ENCODE measurements at regions not wholly inside any gene's neighbourhood (a gene's known extent, or its start where the extent isn't known, plus 50 kb on each side); places are given as distances from the start of the nearest gene placed in this dataset.

DNA sequence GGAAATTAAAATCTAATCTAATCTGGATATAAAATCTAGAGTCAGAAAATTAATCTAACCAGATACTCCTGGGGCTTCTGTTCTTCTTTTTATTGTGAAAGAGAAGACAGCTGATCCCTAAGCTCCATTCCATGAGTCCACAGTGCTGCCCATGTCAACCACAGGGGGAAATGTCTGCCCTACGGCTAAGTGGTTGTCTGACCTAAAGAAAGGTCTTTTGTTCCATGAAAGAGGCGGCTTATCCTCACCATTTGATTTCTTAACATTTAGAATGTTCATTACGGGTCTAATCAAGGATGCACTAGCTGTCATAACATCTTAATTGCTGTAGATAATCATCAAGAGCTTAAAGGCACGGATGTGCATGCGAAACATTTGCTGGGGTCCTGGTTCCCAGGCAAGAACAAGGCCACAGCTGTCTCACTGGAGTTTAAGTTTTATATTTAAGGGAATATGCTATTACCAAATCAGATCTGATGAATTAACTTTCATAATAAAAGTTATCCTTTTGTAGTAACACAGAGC is 162.6 kb downstream of the PAX3 start:
- CTCF ChIA-PET = interaction anchor here (1.2 kb wide), 1 partner anchor 98 kb away, joined by 3 read pairs; no protein-coding TSS in a partner anchor
- Histone ChIP-seq H3K4me1 (ENCODE audit: control insufficient read depth in 1 of 2, insufficient read depth in 2 of 2, low read depth in 1 of 2, low read length in 1 of 2) (no peaks in the 10 kb centered on the region; a peak in 1 of 4 replicates), H2AFZ (ENCODE audit: low read depth) (no peak overlapping the region), H3K27me3 (ENCODE audit: insufficient read depth) (no peaks in the 10 kb centered on the region), H3K79me2 (ENCODE audit: insufficient read depth) (no peaks in the 10 kb centered on the region), H3K4me2 (no peak overlapping the region), H3K9ac (no peak overlapping the region), H4K20me1 (ENCODE audit: insufficient read depth) (no peaks in the 10 kb centered on the region), H3K27ac (ENCODE audit: low read depth in 2 of 2, low read length in 1 of 2) (no peak overlapping the region), H3K36me3 (replicated peaks in 1 of 2; ENCODE audit: control insufficient read depth in 1 of 2, insufficient read depth in 2 of 2, low read length in 1 of 2) (no peaks in the 10 kb centered on the region), H3K9me3 (no peaks in the 10 kb centered on the region), H3K9me2 (no peaks in the 10 kb centered on the region), H3K4me3 (ENCODE audit: low read depth in 2 of 2, low read length in 1 of 2) (no peak overlapping the region), H3F3A (replicated peaks; ENCODE audit: insufficient read depth) (no peaks in the 10 kb centered on the region)
- WGBS (ENCODE audit: low lambda C conversion rate) = 0% methylated on average over 5 of the region's 5 CpGs
- DNase-seq = no peak
- no peak for TF ChIP-seq RAD21 (IDR thresholded peaks at IDR 0.05; ENCODE audit: low read length)
- POLR2A ChIA-PET = no interaction called here

DNA sequence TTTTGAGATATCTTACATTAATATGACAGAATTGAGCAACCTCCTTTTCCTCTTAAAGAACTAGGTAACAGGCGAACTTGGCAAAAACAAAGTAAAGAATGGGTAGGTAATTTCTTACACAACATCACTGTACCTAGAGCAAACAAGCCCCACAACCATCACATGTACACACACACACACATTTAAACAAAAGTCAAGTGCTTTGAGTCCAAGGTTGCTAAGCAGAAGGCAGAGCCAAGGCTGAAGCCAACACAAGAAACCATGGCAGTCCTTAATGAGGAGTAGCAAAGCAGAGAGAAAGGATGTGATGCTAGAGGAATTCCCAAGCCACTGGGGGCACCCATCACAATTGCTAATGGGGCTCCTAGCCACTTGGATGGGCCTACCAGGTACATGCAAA is 164.1 kb downstream of the PAX3 start:
- POLR2A ChIA-PET = no interaction called here

More for the DNA sequence above, 164.1 kb downstream of the PAX3 start:
- Histone ChIP-seq H3K27me3 (ENCODE audit: insufficient read depth) (no peaks in the 10 kb centered on the region), H2AFZ (ENCODE audit: low read depth) (no peak overlapping the region), H3K9me2 (no peaks in the 10 kb centered on the region), H3K79me2 (ENCODE audit: insufficient read depth) (no peaks in the 10 kb centered on the region), H3K4me1 (ENCODE audit: control insufficient read depth in 1 of 2, insufficient read depth in 2 of 2, low read depth in 1 of 2, low read length in 1 of 2) (no peaks in the 10 kb centered on the region), H4K20me1 (ENCODE audit: insufficient read depth) (no peaks in the 10 kb centered on the region), H3K4me3 (ENCODE audit: low read depth in 2 of 2, low read length in 1 of 2) (no peak overlapping the region), H3K27ac (ENCODE audit: low read depth in 2 of 2, low read length in 1 of 2) (no peak overlapping the region), H3K9ac (no peak overlapping the region), H3F3A (replicated peaks; ENCODE audit: insufficient read depth) (no peaks in the 10 kb centered on the region), H3K36me3 (replicated peaks in 1 of 2; ENCODE audit: control insufficient read depth in 1 of 2, insufficient read depth in 2 of 2, low read length in 1 of 2) (no peaks in the 10 kb centered on the region), H3K4me2 (no peak overlapping the region), H3K9me3 (no peaks in the 10 kb centered on the region)
- WGBS (ENCODE audit: low lambda C conversion rate) = 0% methylated on average over 1 of the region's 1 CpG
- no peak for TF ChIP-seq RAD21 (IDR thresholded peaks at IDR 0.05; ENCODE audit: low read length)
- no peak for TF ChIP-seq MXI1 (IDR thresholded peaks at IDR 0.05; ENCODE audit: low read depth, low read length)
- TF ChIP-seq, protein P1, sequence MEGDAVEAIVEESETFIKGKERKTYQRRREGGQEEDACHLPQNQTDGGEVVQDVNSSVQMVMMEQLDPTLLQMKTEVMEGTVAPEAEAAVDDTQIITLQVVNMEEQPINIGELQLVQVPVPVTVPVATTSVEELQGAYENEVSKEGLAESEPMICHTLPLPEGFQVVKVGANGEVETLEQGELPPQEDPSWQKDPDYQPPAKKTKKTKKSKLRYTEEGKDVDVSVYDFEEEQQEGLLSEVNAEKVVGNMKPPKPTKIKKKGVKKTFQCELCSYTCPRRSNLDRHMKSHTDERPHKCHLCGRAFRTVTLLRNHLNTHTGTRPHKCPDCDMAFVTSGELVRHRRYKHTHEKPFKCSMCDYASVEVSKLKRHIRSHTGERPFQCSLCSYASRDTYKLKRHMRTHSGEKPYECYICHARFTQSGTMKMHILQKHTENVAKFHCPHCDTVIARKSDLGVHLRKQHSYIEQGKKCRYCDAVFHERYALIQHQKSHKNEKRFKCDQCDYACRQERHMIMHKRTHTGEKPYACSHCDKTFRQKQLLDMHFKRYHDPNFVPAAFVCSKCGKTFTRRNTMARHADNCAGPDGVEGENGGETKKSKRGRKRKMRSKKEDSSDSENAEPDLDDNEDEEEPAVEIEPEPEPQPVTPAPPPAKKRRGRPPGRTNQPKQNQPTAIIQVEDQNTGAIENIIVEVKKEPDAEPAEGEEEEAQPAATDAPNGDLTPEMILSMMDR (IDR thresholded peaks at IDR 0.05) = no peak
- TF ChIP-seq, protein P2, sequence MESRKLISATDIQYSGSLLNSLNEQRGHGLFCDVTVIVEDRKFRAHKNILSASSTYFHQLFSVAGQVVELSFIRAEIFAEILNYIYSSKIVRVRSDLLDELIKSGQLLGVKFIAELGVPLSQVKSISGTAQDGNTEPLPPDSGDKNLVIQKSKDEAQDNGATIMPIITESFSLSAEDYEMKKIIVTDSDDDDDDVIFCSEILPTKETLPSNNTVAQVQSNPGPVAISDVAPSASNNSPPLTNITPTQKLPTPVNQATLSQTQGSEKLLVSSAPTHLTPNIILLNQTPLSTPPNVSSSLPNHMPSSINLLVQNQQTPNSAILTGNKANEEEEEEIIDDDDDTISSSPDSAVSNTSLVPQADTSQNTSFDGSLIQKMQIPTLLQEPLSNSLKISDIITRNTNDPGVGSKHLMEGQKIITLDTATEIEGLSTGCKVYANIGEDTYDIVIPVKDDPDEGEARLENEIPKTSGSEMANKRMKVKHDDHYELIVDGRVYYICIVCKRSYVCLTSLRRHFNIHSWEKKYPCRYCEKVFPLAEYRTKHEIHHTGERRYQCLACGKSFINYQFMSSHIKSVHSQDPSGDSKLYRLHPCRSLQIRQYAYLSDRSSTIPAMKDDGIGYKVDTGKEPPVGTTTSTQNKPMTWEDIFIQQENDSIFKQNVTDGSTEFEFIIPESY (IDR thresholded peaks at IDR 0.05; ENCODE audit: borderline replicate concordance, low read depth) = no peak
- no peak for TF ChIP-seq CHD2 (IDR thresholded peaks at IDR 0.05; ENCODE audit: low read length, partially characterized antibody)
- TF ChIP-seq EZH2phosphoT487 (IDR thresholded peaks at IDR 0.05; ENCODE audit: borderline replicate concordance, low read depth) = no peak
- TF ChIP-seq, protein P3, sequence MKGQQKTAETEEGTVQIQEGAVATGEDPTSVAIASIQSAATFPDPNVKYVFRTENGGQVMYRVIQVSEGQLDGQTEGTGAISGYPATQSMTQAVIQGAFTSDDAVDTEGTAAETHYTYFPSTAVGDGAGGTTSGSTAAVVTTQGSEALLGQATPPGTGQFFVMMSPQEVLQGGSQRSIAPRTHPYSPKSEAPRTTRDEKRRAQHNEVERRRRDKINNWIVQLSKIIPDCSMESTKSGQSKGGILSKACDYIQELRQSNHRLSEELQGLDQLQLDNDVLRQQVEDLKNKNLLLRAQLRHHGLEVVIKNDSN (IDR thresholded peaks at IDR 0.05; ENCODE audit: borderline replicate concordance, low read depth) = no peak
- no peak for TF ChIP-seq NRF1 (IDR thresholded peaks at IDR 0.05; ENCODE audit: low read depth, low read length)
- TF ChIP-seq SMC3 (IDR thresholded peaks at IDR 0.05; ENCODE audit: low read depth, low read length) = no peak
- no peak for TF ChIP-seq GATA2 (CRISPR knock-in tag; IDR thresholded peaks at IDR 0.05)
- TF ChIP-seq, protein P4, sequence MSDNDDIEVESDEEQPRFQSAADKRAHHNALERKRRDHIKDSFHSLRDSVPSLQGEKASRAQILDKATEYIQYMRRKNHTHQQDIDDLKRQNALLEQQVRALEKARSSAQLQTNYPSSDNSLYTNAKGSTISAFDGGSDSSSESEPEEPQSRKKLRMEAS (IDR thresholded peaks at IDR 0.05; ENCODE audit: low read depth) = no peak
- TF ChIP-seq, protein P5, sequence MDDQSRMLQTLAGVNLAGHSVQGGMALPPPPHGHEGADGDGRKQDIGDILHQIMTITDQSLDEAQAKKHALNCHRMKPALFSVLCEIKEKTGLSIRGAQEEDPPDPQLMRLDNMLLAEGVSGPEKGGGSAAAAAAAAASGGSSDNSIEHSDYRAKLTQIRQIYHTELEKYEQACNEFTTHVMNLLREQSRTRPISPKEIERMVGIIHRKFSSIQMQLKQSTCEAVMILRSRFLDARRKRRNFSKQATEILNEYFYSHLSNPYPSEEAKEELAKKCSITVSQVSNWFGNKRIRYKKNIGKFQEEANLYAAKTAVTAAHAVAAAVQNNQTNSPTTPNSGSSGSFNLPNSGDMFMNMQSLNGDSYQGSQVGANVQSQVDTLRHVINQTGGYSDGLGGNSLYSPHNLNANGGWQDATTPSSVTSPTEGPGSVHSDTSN (IDR thresholded peaks at IDR 0.05) = no peak
- TF ChIP-seq MEF2A (IDR thresholded peaks at IDR 0.05; ENCODE audit: borderline replicate concordance, low read depth) = no peak
- TF ChIP-seq RCOR1 (IDR thresholded peaks at IDR 0.05; ENCODE audit: low read length) = no peak
- CTCF ChIA-PET = no interaction called here
- no peak for DNase-seq
